GM23248 (cell line): ENCODE measurements at regions not wholly inside any gene's neighbourhood (a gene's known extent, or its start where the extent isn't known, plus 50 kb on each side); places are given as distances from the start of the nearest gene placed in this dataset.
A peak's percentile ranks its signal among the peaks of the same experiment; 100 is the strongest.

Experiments used
- DNase-seq: peaks from one replicate; pipeline ENCODE4 v3.0.0-alpha.2; 2015
- H2AFZ ChIP-seq: fragments of 200-600 bp; sonication (generic); 2 replicates; pipeline ENCODE4 v1.6.1; 2016; ENCODE audit warnings: antibody characterized with exemption
- H3F3A ChIP-seq: fragments of 200-600 bp; sonication (generic); 2 replicates; pipeline ENCODE4 v1.6.1; 2016; ENCODE audit warnings: mild to moderate bottlenecking, antibody characterized with exemption, mixed run types; ENCODE audit not compliant: insufficient read depth
- H3K27ac ChIP-seq: fragments of 200-600 bp; sonication (generic); 2 replicates; pipeline ENCODE4 v1.5.1; 2016; ENCODE audit warnings: mild to moderate bottlenecking
- H3K27me3 ChIP-seq: fragments of 200-600 bp; sonication (generic); replicated peaks from 2 replicates; pipeline ENCODE4 v1.6.1; 2016; ENCODE audit warnings: mild to moderate bottlenecking; ENCODE audit not compliant: insufficient read depth
- H3K36me3 ChIP-seq: fragments of 200-600 bp; sonication (generic); 2 replicates; pipeline ENCODE4 v1.6.1; 2016; ENCODE audit warnings: low read depth, mild to moderate bottlenecking
- H3K4me1 ChIP-seq: fragments of 200-600 bp; sonication (generic); 2 replicates; pipeline ENCODE4 v1.6.1; 2016; ENCODE audit warnings: mild to moderate bottlenecking; ENCODE audit not compliant: insufficient read depth
- H3K4me2 ChIP-seq: fragments of 200-600 bp; sonication (generic); one replicate; pipeline ENCODE4 v1.6.1; 2016; ENCODE audit warnings: mild to moderate bottlenecking; ENCODE audit not compliant: unreplicated experiment
- H3K4me3 ChIP-seq: fragments of 200-600 bp; sonication (generic); 2 replicates; pipeline ENCODE4 v1.5.1; 2016; ENCODE audit warnings: mild to moderate bottlenecking
- H3K79me2 ChIP-seq: fragments of 200-600 bp; sonication (generic); 2 replicates; pipeline ENCODE4 v1.6.1; 2016; ENCODE audit warnings: mild to moderate bottlenecking; ENCODE audit not compliant: insufficient read depth
- H3K9ac ChIP-seq: fragments of 200-600 bp; sonication (generic); 2 replicates; pipeline ENCODE4 v1.6.1; 2016; ENCODE audit warnings: mild to moderate bottlenecking
- H3K9me2 ChIP-seq: fragments of 200-600 bp; sonication (generic); 2 replicates; pipeline ENCODE4 v1.6.1; 2016; ENCODE audit warnings: mixed run types, mild to moderate bottlenecking, moderate library complexity; ENCODE audit not compliant: insufficient read depth
- H3K9me3 ChIP-seq: fragments of 200-600 bp; sonication (generic); one replicate; pipeline ENCODE4 v1.6.1; 2017; ENCODE audit warnings: low read depth
- H4K20me1 ChIP-seq: fragments of 200-600 bp; sonication (generic); 2 replicates; pipeline ENCODE4 v1.6.0; 2016; ENCODE audit not compliant: insufficient read depth
- EZH2 ChIP-seq: fragments of 200-600 bp; sonication (generic); IDR thresholded peaks from 2 replicates; pipeline ENCODE4 v1.6.1; 2018; ENCODE audit warnings: antibody characterized with exemption, mild to moderate bottlenecking; ENCODE audit not compliant: insufficient read depth, poor library complexity, severe bottlenecking
- EZH2phosphoT487 ChIP-seq: fragments of 200-600 bp; sonication (generic); IDR thresholded peaks from 2 replicates; pipeline ENCODE4 v1.6.1; 2018; ENCODE audit warnings: antibody characterized with exemption, moderate library complexity, mild to moderate bottlenecking, low read depth; ENCODE audit not compliant: insufficient read depth
- WGBS, 2 experiments: methylation state at CpG; one replicate each; pipeline ENCODE4 v1.1.6; 2015 to 2017; ENCODE audit warnings: low lambda C conversion rate in 2 of 2, low coverage in 1 of 2; ENCODE audit errors: missing lambda C conversion rate in 2 of 2; 5-methylcytosine and 5-hydroxymethylcytosine counted together
- in situ Hi-C: fragments of 300-500 bp; cut with MboI; formaldehyde crosslinking; loops from 2 replicates; pipeline ENCODE4 v1.15.0; 2020

DNA sequence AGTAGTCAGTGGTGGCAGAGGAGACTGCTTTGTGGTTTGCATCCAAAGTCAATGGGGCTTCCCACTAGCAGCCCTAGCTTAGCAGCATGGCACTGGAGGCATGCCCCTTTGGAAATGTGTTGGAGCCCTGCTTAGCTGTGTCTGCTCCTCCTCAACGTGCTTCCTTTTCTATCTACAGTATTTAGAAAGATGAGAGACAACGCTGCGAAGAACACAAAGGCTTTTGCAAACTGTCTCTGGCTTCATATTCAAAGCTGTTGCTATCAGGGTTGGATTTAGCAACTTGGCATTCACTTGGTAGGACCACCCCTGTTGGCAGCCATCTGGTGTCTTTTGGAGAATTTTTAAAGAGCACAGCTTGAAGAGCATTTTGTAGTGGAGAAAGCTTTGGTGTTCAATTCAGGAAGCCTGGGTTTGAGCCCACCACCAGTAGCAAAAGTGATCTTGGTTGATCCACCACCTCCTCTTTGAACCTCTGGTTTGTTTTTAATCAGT is 82.1 kb upstream of the CCDC196 start:
- Histone ChIP-seq H3K9me3 (no peaks in the 10 kb centered on the region), H3F3A (no peaks in the 10 kb centered on the region), H3K27ac (no peak overlapping the region), H3K4me3 (no peak overlapping the region), H3K4me1 (no peaks in the 10 kb centered on the region), H3K27me3 (no peaks in the 10 kb centered on the region), H3K9me2 (no peaks in the 10 kb centered on the region), H3K36me3 (no peaks in the 10 kb centered on the region), H4K20me1 (no peaks in the 10 kb centered on the region), H3K79me2 (no peaks in the 10 kb centered on the region), H3K9ac (no peak overlapping the region), H3K4me2 (no peak overlapping the region), H2AFZ (no peak overlapping the region)
- in situ Hi-C loops, result no loop called here
- TF ChIP-seq EZH2phosphoT487, result no peak
- no peak for TF ChIP-seq EZH2
- 59 to 60% methylated on average over 3 of the region's 3 CpGs for WGBS, 2 experiments
- no peak for DNase-seq

DNA sequence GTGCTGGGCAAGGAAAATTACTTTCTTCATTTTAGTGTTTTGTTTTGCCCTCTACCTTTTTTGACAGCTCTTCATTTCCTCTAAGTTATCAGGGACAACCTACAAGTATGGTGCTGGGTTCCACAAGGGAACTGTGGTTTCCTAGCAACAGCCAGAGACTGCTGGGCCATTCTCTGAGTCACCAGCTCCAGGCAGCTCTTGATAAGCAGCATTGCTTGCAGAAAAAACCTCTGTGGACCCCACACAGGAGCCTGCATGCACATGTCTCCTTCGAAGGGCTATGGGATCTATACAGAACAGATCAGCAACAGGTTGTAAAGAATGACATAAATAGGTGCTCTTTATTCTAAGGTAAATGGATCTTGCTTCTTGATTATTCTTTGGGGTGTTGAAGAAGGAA is 81.0 kb upstream of the CCDC196 start:
- H2AFZ ChIP-seq, result no peak overlapping the region
- no peak overlapping the region for H3K4me2 ChIP-seq
- no peaks in the 10 kb centered on the region for H3K36me3 ChIP-seq
- no peaks in the 10 kb centered on the region for H3K79me2 ChIP-seq
- in situ Hi-C loops, result no loop called here
- no peaks in the 10 kb centered on the region for H3K9me3 ChIP-seq
- no peak overlapping the region for H3K9ac ChIP-seq
- H3F3A ChIP-seq, result no peaks in the 10 kb centered on the region
- TF ChIP-seq EZH2phosphoT487 (no peak), EZH2 (no peak)
- no peak overlapping the region for H3K27ac ChIP-seq
- no peak overlapping the region for H3K4me3 ChIP-seq
- DNase-seq, result peak; percentile 29
- WGBS, 2 experiments, result 14 to 29% methylated on average over 1 of the region's 1 CpG
- H3K4me1 ChIP-seq, result no peaks in the 10 kb centered on the region
- no peaks in the 10 kb centered on the region for H4K20me1 ChIP-seq
- no peaks in the 10 kb centered on the region for H3K27me3 ChIP-seq
- no peaks in the 10 kb centered on the region for H3K9me2 ChIP-seq

DNA sequence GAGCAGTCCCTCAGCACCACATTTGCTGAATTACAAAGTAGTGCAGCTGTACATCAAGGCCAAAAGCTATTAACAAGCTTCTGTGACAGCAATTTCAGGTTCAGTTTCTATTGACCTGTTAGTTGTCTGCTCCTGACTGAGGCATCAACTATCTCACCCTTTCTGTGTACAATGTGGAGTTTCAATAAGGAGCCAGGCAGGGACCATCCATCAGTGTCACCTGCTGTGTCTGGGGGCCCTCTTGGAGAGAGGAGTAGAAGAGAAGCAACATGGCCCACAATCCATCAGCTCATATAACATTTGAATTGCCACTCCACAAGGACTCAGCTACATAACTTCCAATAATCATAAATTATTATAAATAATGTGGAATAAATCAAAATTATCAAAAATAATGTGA is 72.3 kb upstream of the CCDC196 start:
- Histone ChIP-seq H3K4me1 (no peaks in the 10 kb centered on the region), H3F3A (no peaks in the 10 kb centered on the region), H3K27me3 (no peaks in the 10 kb centered on the region), H3K9me2 (no peaks in the 10 kb centered on the region), H3K9me3 (no peaks in the 10 kb centered on the region), H3K9ac (no peak overlapping the region), H2AFZ (no peak overlapping the region), H3K27ac (no peak overlapping the region), H3K36me3 (no peaks in the 10 kb centered on the region), H3K79me2 (no peaks in the 10 kb centered on the region), H3K4me3 (no peak overlapping the region), H3K4me2 (no peak overlapping the region), H4K20me1 (no peaks in the 10 kb centered on the region)
- in situ Hi-C loops, result no loop called here
- TF ChIP-seq EZH2phosphoT487, result no peak
- no peak for DNase-seq

DNA sequence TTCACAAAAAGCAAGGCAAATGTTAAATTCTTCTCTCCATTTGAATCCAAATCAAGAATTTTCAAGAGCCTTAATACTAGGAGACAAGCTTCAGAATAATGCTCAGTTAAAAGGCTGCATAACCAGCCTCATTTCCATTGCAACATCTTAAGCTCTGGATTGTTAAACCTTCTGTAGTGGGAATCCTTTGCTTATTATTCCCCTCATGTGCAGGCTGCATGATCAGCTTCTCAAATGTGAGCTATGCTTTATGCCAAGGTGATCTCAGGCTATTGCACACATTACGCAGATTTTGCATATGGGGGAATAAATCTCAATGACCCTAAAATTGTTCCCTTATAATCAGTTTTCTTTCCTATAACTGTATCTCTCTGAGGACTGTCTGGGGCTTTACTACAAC is 71.7 kb upstream of the CCDC196 start:
- Histone ChIP-seq H4K20me1 (no peaks in the 10 kb centered on the region), H3K4me1 (no peaks in the 10 kb centered on the region), H3K79me2 (no peaks in the 10 kb centered on the region), H3K9ac (no peak overlapping the region), H3K4me2 (no peak overlapping the region), H3K4me3 (no peak overlapping the region), H3K9me3 (no peaks in the 10 kb centered on the region), H2AFZ (no peak overlapping the region), H3K27ac (no peak overlapping the region), H3F3A (no peaks in the 10 kb centered on the region), H3K9me2 (no peaks in the 10 kb centered on the region), H3K27me3 (no peaks in the 10 kb centered on the region), H3K36me3 (no peaks in the 10 kb centered on the region)
- 79 to 91% methylated on average over 1 of the region's 1 CpG for WGBS, 2 experiments
- in situ Hi-C loops, result no loop called here
- DNase-seq, result no peak
- no peak for TF ChIP-seq EZH2phosphoT487
- no peak for TF ChIP-seq EZH2

DNA sequence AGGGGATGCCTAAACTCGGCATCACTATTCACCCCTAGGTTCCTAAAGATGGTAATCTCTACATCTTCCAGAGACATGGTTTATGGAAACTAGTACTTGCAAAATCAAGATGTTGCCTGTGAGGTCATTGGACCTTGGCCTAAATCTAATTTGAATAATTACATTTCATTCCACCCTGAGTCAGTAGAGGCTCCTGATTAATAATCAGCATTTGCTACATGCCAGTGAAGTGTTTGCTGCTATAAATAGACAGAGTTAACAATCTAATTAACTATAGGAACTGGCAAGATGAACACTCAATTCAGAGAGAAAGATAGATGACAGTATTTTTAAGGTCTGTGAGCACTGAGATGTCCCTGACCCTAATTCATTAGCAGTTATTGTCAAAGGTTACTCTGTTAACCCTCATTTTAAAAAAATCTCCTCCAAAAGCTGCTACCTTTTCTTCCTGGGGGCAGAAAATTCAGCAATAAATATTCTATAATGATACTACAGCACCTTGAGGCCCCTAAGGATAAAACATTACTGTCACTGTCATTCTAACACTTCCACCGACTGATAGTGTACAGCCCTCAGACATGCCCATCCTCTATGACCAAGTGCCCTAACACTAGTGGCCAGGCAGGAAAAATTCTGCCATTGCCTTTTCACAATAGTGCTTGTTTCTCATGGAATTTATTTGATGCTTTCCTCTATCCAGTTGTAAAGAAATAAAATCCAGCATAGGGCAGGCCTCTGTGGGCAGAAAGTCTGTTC is 65.7 kb upstream of the CCDC196 start:
- WGBS, 2 experiments, result 44 to 58% methylated on average over 2 of the region's 2 CpGs
- no peak overlapping the region for H3K4me3 ChIP-seq
- H3K9me2 ChIP-seq, result no peaks in the 10 kb centered on the region
- no peak overlapping the region for H3K27ac ChIP-seq
- in situ Hi-C loops, result no loop called here
- no peaks in the 10 kb centered on the region for H3K4me1 ChIP-seq
- H3F3A ChIP-seq, result no peaks in the 10 kb centered on the region
- no peak overlapping the region for H2AFZ ChIP-seq
- no peak overlapping the region for H3K4me2 ChIP-seq
- TF ChIP-seq EZH2phosphoT487 (no peak), EZH2 (no peak)
- H3K9me3 ChIP-seq, result no peaks in the 10 kb centered on the region
- no peaks in the 10 kb centered on the region for H3K27me3 ChIP-seq
- H3K9ac ChIP-seq, result no peak overlapping the region
- DNase-seq, result no peak
- H3K36me3 ChIP-seq, result no peaks in the 10 kb centered on the region
- no peaks in the 10 kb centered on the region for H3K79me2 ChIP-seq
- no peaks in the 10 kb centered on the region for H4K20me1 ChIP-seq
